ENCODE measurements at regions not wholly inside any gene's neighbourhood (a gene's known extent, or its start where the extent isn't known, plus 50 kb on each side); places are given as distances from the start of the nearest gene placed in this dataset.

DNA sequence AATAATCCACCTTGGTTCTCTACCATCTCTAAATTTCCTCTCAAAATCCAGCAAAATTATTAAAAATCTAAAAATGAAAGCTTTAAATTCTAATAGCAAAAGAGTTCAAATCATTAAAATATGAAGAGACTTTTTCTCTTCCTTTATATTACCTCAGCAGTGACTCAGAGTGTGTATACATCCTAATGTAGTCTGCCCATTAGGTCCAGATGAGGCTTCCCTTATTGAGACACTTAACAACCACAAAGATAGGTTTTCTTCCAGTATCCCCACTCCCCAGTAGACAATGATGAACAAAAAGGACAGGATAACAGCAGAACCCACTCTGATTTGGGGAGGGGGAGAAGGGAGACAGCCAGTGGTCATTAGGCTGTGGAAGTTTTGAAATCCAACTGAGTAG, 61.5 kb upstream of the DCBLD2 start:
- H3K4me3 ChIP-seq (replicated peaks in 1 of 4; ENCODE audit: control extremely low read depth in 1 of 4, insufficient read depth in 1 of 4, low read depth in 3 of 4, low read length in 4 of 4), result peak overlapping the region in 1 of 4 experiments; percentile 51
- H3K9me3 ChIP-seq (ENCODE audit: control insufficient read depth, insufficient read depth, low read depth, low read length), result no peaks in the 10 kb centered on the region
- no peak overlapping the region for H3K9ac ChIP-seq (ENCODE audit: insufficient read depth, low read length)
- no peaks in the 10 kb centered on the region for H3K79me2 ChIP-seq (ENCODE audit: control insufficient read depth, insufficient read depth, low read length)
- peak overlapping the region; percentile 85 for H3K27ac ChIP-seq (ENCODE audit: insufficient read depth, low read length)
- peak; percentile 48 to 70 for DNase-seq (ENCODE audit: low read depth in 2 of 2)
- H4K20me1 ChIP-seq (ENCODE audit: control insufficient read depth, extremely low read depth, insufficient read depth, low read length), result no peaks in the 10 kb centered on the region
- H2AFZ ChIP-seq (ENCODE audit: low read length), result no peak overlapping the region
- H3K4me1 ChIP-seq (ENCODE audit: control insufficient read depth, extremely low read depth, insufficient read depth, low read length), result peaks cover 12% of the 10 kb centered on the region
- no peaks in the 10 kb centered on the region for H3K36me3 ChIP-seq (ENCODE audit: control insufficient read depth, insufficient read depth, low read length)
- H3K27me3 ChIP-seq (ENCODE audit: control insufficient read depth, insufficient read depth, low read length), result no peaks in the 10 kb centered on the region
- H3K4me2 ChIP-seq (ENCODE audit: extremely low read depth, insufficient read depth, low read length), result peak overlapping the region; percentile 13
- no peak for TF ChIP-seq EZH2 (IDR thresholded peaks at IDR 0.05; ENCODE audit: low read length, missing control alignments)
- TF ChIP-seq, protein P1, sequence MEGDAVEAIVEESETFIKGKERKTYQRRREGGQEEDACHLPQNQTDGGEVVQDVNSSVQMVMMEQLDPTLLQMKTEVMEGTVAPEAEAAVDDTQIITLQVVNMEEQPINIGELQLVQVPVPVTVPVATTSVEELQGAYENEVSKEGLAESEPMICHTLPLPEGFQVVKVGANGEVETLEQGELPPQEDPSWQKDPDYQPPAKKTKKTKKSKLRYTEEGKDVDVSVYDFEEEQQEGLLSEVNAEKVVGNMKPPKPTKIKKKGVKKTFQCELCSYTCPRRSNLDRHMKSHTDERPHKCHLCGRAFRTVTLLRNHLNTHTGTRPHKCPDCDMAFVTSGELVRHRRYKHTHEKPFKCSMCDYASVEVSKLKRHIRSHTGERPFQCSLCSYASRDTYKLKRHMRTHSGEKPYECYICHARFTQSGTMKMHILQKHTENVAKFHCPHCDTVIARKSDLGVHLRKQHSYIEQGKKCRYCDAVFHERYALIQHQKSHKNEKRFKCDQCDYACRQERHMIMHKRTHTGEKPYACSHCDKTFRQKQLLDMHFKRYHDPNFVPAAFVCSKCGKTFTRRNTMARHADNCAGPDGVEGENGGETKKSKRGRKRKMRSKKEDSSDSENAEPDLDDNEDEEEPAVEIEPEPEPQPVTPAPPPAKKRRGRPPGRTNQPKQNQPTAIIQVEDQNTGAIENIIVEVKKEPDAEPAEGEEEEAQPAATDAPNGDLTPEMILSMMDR (conservative IDR thresholded peaks at IDR 0.05 in 1 of 2, IDR thresholded peaks at IDR 0.05 in 1 of 2; ENCODE audit: low read depth in 1 of 2, low read length in 2 of 2), result no peak

DNA sequence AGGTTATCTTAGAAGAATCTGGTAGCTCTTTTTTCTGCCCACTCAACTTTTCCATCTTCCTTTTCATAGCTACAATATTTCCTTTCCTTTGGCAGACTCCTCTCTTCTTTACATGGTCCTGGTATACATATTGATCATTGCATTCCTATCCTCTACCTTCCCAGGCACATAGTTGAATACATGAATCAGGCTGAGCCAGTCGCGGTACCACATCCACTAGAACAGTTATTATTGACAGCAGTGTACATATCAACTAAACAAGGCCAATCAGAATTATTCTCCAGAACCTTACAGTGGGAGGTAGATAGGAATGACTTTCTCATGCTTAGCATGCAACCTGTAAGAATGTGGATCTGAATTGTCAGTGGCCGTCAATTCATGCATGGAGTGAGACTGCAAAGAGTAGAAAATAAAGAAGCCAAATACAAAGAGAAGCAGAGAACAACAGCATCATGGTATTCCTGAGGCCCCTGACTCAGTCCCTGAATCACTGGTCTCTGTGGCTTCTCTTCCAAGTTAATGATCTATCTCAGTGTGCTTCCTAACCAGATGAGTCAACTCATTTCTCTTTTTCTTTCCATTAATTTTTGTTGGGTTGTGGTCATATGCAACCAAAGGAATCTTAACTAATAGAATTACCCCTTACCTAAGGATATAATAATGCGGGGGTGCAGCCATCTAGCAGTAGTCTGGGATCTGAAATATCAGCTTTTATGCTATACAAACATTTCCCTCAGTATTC, 60.9 kb upstream of the DCBLD2 start:
- no peaks in the 10 kb centered on the region for H3K79me2 ChIP-seq (ENCODE audit: control insufficient read depth, insufficient read depth, low read length)
- no peaks in the 10 kb centered on the region for H4K20me1 ChIP-seq (ENCODE audit: control insufficient read depth, extremely low read depth, insufficient read depth, low read length)
- peak overlapping the region; percentile 20 for H3K4me2 ChIP-seq (ENCODE audit: extremely low read depth, insufficient read depth, low read length)
- TF ChIP-seq, protein P1 (conservative IDR thresholded peaks at IDR 0.05 in 1 of 2, IDR thresholded peaks at IDR 0.05 in 1 of 2; ENCODE audit: low read depth in 1 of 2, low read length in 2 of 2), result no peak
- no peak for TF ChIP-seq EZH2 (IDR thresholded peaks at IDR 0.05; ENCODE audit: low read length, missing control alignments)
- no peak overlapping the region for H2AFZ ChIP-seq (ENCODE audit: low read length)
- H3K27me3 ChIP-seq (ENCODE audit: control insufficient read depth, insufficient read depth, low read length), result no peaks in the 10 kb centered on the region
- H3K27ac ChIP-seq (ENCODE audit: insufficient read depth, low read length), result peak overlapping the region; percentile 85
- no peaks in the 10 kb centered on the region for H3K36me3 ChIP-seq (ENCODE audit: control insufficient read depth, insufficient read depth, low read length)
- no peaks in the 10 kb centered on the region for H3K9me3 ChIP-seq (ENCODE audit: control insufficient read depth, insufficient read depth, low read depth, low read length)
- peak; percentile 84 to 99 for DNase-seq (ENCODE audit: low read depth in 2 of 2)
- peaks cover 12% of the 10 kb centered on the region for H3K4me1 ChIP-seq (ENCODE audit: control insufficient read depth, extremely low read depth, insufficient read depth, low read length)
- no peak overlapping the region for H3K9ac ChIP-seq (ENCODE audit: insufficient read depth, low read length)
- H3K4me3 ChIP-seq (replicated peaks in 1 of 4; ENCODE audit: control extremely low read depth in 1 of 4, insufficient read depth in 1 of 4, low read depth in 3 of 4, low read length in 4 of 4), result peak overlapping the region in 1 of 4 experiments; percentile 51

DNA sequence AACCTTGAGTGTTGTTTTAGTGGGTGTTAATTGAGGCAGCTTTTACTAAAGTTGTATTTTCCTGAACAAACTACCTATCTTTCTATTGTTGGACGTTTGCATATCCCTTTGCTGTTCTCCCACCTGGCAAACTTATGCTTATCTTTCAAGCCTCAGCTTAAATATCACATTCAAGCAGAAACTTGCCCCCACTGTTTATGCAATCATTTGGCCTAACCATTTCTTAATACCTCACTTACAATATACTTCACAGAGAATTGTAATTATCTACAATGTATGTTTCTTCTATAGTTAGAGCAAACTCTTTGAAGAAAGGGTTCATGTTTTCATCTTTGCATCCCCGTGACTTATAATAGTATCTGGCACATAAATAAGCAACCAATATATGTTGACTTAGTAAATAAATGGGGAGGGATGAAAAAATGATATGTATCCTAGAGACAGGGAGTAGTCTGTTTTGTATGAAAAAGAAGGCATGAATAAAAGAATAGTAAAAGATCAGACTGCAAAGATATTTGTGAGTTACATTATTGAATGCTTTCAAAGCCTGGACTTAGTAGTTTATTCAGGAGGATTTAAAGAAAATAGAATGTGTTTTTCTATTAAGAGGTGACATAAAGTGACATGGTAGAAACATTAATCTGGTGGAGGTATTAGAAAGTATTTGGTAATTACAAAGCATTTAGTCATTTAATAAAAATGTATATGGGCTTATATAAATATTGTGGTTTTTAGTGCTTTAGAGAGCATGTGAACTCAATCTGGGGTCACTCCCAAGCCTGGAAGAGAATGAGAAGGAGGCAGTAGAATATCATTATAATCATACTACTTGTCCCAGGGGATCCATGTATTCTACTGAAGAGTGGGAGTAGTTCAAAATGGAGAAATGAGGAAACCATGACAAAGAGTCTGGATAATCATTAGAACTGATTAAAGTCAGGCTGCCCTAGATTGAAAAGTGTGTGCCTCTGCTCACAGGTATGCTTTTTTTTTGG, 60.0 kb upstream of the DCBLD2 start:
- Histone ChIP-seq H3K9me3 (ENCODE audit: control insufficient read depth, insufficient read depth, low read depth, low read length) (no peaks in the 10 kb centered on the region), H3K4me1 (ENCODE audit: control insufficient read depth, extremely low read depth, insufficient read depth, low read length) (peaks cover 12% of the 10 kb centered on the region), H3K9ac (ENCODE audit: insufficient read depth, low read length) (no peak overlapping the region), H4K20me1 (ENCODE audit: control insufficient read depth, extremely low read depth, insufficient read depth, low read length) (no peaks in the 10 kb centered on the region), H3K79me2 (ENCODE audit: control insufficient read depth, insufficient read depth, low read length) (no peaks in the 10 kb centered on the region), H3K4me3 (replicated peaks in 1 of 4; ENCODE audit: control extremely low read depth in 1 of 4, insufficient read depth in 1 of 4, low read depth in 3 of 4, low read length in 4 of 4) (peak overlapping the region in 1 of 4 experiments; percentile 51), H3K27me3 (ENCODE audit: control insufficient read depth, insufficient read depth, low read length) (no peaks in the 10 kb centered on the region), H2AFZ (ENCODE audit: low read length) (no peak overlapping the region), H3K36me3 (ENCODE audit: control insufficient read depth, insufficient read depth, low read length) (no peaks in the 10 kb centered on the region), H3K4me2 (ENCODE audit: extremely low read depth, insufficient read depth, low read length) (peak overlapping the region; percentile 20), H3K27ac (ENCODE audit: insufficient read depth, low read length) (peak overlapping the region; percentile 85)
- no peak for TF ChIP-seq EZH2 (IDR thresholded peaks at IDR 0.05; ENCODE audit: low read length, missing control alignments)
- TF ChIP-seq, protein P1 (conservative IDR thresholded peaks at IDR 0.05 in 1 of 2, IDR thresholded peaks at IDR 0.05 in 1 of 2; ENCODE audit: low read depth in 1 of 2, low read length in 2 of 2), result no peak
- peak; percentile 88 to 94 for DNase-seq (ENCODE audit: low read depth in 2 of 2)
